ENCODE measurements at regions not wholly inside any gene's neighbourhood (a gene's known extent, or its start where the extent isn't known, plus 50 kb on each side); places are given as distances from the start of the nearest gene placed in this dataset.

GRCh38 chr6:79841577-79842375 is 105.6 kb downstream of the ELOVL4 start:
- TF ChIP-seq, protein P1, sequence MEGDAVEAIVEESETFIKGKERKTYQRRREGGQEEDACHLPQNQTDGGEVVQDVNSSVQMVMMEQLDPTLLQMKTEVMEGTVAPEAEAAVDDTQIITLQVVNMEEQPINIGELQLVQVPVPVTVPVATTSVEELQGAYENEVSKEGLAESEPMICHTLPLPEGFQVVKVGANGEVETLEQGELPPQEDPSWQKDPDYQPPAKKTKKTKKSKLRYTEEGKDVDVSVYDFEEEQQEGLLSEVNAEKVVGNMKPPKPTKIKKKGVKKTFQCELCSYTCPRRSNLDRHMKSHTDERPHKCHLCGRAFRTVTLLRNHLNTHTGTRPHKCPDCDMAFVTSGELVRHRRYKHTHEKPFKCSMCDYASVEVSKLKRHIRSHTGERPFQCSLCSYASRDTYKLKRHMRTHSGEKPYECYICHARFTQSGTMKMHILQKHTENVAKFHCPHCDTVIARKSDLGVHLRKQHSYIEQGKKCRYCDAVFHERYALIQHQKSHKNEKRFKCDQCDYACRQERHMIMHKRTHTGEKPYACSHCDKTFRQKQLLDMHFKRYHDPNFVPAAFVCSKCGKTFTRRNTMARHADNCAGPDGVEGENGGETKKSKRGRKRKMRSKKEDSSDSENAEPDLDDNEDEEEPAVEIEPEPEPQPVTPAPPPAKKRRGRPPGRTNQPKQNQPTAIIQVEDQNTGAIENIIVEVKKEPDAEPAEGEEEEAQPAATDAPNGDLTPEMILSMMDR (IDR thresholded peaks at IDR 0.05; ENCODE audit: low read length) = no peak
- TF ChIP-seq EZH2 (IDR thresholded peaks at IDR 0.05; ENCODE audit: borderline replicate concordance, low read length) = no peak
